Kidney epithelial cell (primary cell): ENCODE measurements at regions not wholly inside any gene's neighbourhood (a gene's known extent, or its start where the extent isn't known, plus 50 kb on each side); places are given as distances from the start of the nearest gene placed in this dataset.
"Not testable (repeated sequence)": the region's sequence is repeated elsewhere in the genome, so short reads cannot be mapped to it uniquely, and the experiment has no call there.

ENCODE experiments used
- DNase-seq: peaks from one replicate; pipeline ENCODE4 v3.0.0-alpha.2; 2010; ENCODE audit warnings: low read depth
- H3K27me3 ChIP-seq: 2 replicates; pipeline ENCODE4 v1.6.0; 2011; ENCODE audit warnings: low read length; ENCODE audit not compliant: control insufficient read depth, insufficient read depth
- H3K36me3 ChIP-seq: 2 replicates; pipeline ENCODE4 v1.5.1; 2011; ENCODE audit warnings: low read length; ENCODE audit not compliant: control insufficient read depth, insufficient read depth
- H3K4me3 ChIP-seq: 2 replicates; pipeline ENCODE4 v1.5.1; 2011; ENCODE audit warnings: low read depth, mild to moderate bottlenecking, control low read depth, low read length
- CTCF ChIP-seq: IDR thresholded peaks from 2 replicates; pipeline ENCODE4 v1.5.1; 2011; ENCODE audit warnings: mild to moderate bottlenecking, moderate library complexity, low read length, control low read depth, inconsistent platforms; ENCODE audit not compliant: insufficient read depth, poor library complexity, severe bottlenecking

DNA sequence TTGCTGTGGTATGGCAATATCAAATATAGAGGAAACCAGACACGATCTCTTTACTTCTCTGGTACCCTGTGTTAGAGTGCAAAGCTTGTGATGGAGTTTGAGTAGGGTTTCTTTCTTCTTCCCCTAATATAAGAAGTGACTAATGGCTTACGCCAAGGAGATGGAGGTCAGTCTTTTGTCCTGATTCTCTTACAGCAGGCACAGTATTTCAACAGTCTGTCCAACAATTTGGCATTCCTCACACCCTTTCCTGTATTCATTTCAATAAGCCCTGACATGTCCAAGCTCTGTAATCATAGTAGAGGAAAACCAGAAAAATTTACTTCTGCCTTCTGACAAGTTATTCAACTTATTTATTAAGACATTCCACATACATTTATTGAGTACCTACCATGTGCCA, 546.2 kb downstream of the TMEM135 start:
- Histone ChIP-seq H3K4me3 (no peak overlapping the region), H3K27me3 (no peaks in the 10 kb centered on the region), H3K36me3 (no peaks in the 10 kb centered on the region)
- no peak for DNase-seq
- no peak for TF ChIP-seq CTCF

DNA sequence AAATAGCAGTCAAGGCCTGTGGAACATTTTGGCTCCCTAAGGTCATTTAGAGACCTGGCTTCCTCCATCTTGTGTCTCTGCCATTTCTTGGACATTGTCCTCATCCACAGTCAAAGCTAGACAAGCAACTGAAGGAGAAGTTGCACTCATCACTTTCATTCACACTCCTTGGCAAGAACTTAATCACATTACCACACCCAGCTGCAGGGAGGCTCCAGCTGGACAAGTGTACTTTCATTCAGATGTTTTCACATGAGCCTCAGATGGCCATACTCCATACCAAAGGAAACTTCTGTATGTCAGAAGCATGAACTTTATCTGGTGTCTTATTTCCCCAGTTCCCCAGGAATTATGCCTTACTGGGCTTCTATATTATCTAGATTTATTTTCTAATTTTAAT, 537.4 kb downstream of the TMEM135 start:
- H3K4me3 ChIP-seq, result no peak overlapping the region
- no peaks in the 10 kb centered on the region for H3K36me3 ChIP-seq
- no peak for TF ChIP-seq CTCF
- no peaks in the 10 kb centered on the region for H3K27me3 ChIP-seq
- DNase-seq, result no peak

- H3K4me3 ChIP-seq, result no peak overlapping the region
- no peak for DNase-seq
- TF ChIP-seq CTCF, result no peak
Observed at GRCh38 chr11:87574193-87574592, 536.5 kb downstream of the TMEM135 start.

GRCh38 chr11:87573708-87574107, 536.0 kb downstream of the TMEM135 start:
- Histone ChIP-seq H3K27me3 (no peaks in the 10 kb centered on the region), H3K36me3 (no peaks in the 10 kb centered on the region), H3K4me3 (no peak overlapping the region)
- TF ChIP-seq CTCF, result no peak
- no peak for DNase-seq

More at GRCh38 chr11:87574193-87574592, 536.5 kb downstream of the TMEM135 start:
- no peaks in the 10 kb centered on the region for H3K27me3 ChIP-seq
- H3K36me3 ChIP-seq, result no peaks in the 10 kb centered on the region

- TF ChIP-seq CTCF, result no peak
- no peaks in the 10 kb centered on the region for H3K27me3 ChIP-seq
- no peak overlapping the region for H3K4me3 ChIP-seq
- H3K36me3 ChIP-seq, result no peaks in the 10 kb centered on the region
- no peak for DNase-seq
Observed at GRCh38 chr11:87572881-87573280, 535.1 kb downstream of the TMEM135 start.

DNA sequence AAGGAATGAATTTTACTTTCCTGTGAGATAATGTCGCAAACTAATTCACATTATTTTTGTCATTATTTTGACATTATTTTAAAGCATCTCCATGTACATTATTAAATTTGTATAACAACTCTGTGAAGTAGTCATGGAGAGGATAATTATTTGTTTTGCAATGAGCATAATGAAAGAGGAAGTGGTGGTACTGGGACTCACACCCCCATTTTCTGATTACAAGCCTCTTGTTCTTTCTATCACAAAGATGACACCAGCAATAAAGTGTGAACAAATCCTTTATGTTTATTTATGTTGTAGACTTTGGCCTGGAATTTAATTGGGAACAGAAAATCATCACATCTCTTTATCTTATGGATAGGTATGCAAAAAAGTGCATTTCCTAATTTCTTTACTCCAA, 522.6 kb downstream of the TMEM135 start:
- Histone ChIP-seq H3K4me3 (no peak overlapping the region), H3K27me3 (no peaks in the 10 kb centered on the region), H3K36me3 (no peaks in the 10 kb centered on the region)
- no peak for TF ChIP-seq CTCF
- no peak for DNase-seq

GRCh38 chr11:87559852-87560251, 522.1 kb downstream of the TMEM135 start:
- not testable (repeated sequence) for H3K4me3 ChIP-seq, H3K36me3 ChIP-seq, H3K27me3 ChIP-seq, DNase-seq
